ENCODE measurements at regions not wholly inside any gene's neighbourhood (a gene's known extent, or its start where the extent isn't known, plus 50 kb on each side); places are given as distances from the start of the nearest gene placed in this dataset.

GRCh38 chr19:32141840-32142511 is 203.4 kb upstream of the ZNF507 start:
- DNase-seq = no peak

GRCh38 chr19:32146664-32147063 is 198.7 kb upstream of the ZNF507 start:
- no peak for DNase-seq

- DNase-seq = no peak
These were observed 194.8 kb upstream of the ZNF507 start for GRCh38 chr19:32150605-32151004.

GRCh38 chr19:32154418-32154817 is 191.0 kb upstream of the ZNF507 start:
- DNase-seq = no peak

GRCh38 chr19:32164384-32164992 is 180.9 kb upstream of the ZNF507 start:
- DNase-seq = no peak

GRCh38 chr19:32165141-32165540 is 180.3 kb upstream of the ZNF507 start:
- no peak for DNase-seq

- no peak for DNase-seq
These were observed 179.7 kb upstream of the ZNF507 start for GRCh38 chr19:32165750-32166149.

- peak in 1 of 2 experiments; percentile 4 for DNase-seq
These were observed 179.2 kb upstream of the ZNF507 start for GRCh38 chr19:32166238-32166637.

- no peak for DNase-seq
These were observed 177.3 kb upstream of the ZNF507 start for GRCh38 chr19:32168111-32168510.

- DNase-seq = no peak
These were observed 176.8 kb upstream of the ZNF507 start for GRCh38 chr19:32168606-32169005.

- no peak for DNase-seq
These were observed 173.7 kb upstream of the ZNF507 start for GRCh38 chr19:32171719-32172151.

GRCh38 chr19:32172566-32173160 is 172.7 kb upstream of the ZNF507 start:
- DNase-seq = no peak

GRCh38 chr19:32173836-32174235 is 171.6 kb upstream of the ZNF507 start:
- DNase-seq = no peak

GRCh38 chr19:32174386-32175113 is 170.9 kb upstream of the ZNF507 start:
- no peak for DNase-seq

GRCh38 chr19:32176591-32176990 is 168.8 kb upstream of the ZNF507 start:
- no peak for DNase-seq

- DNase-seq = no peak
These were observed 167.7 kb upstream of the ZNF507 start for GRCh38 chr19:32177686-32178085.

- DNase-seq = no peak
These were observed 167.0 kb upstream of the ZNF507 start for GRCh38 chr19:32178401-32178800.

- no peak for DNase-seq
These were observed 166.5 kb upstream of the ZNF507 start for GRCh38 chr19:32178956-32179355.

- DNase-seq = no peak
These were observed 164.0 kb upstream of the ZNF507 start for GRCh38 chr19:32181216-32181920.

- DNase-seq = no peak
These were observed 158.7 kb upstream of the ZNF507 start for GRCh38 chr19:32186542-32187330.

GRCh38 chr19:32188921-32189320 is 156.5 kb upstream of the ZNF507 start:
- DNase-seq = no peak
